ENCODE measurements at regions not wholly inside any gene's neighbourhood (a gene's known extent, or its start where the extent isn't known, plus 50 kb on each side); places are given as distances from the start of the nearest gene placed in this dataset.

DNA sequence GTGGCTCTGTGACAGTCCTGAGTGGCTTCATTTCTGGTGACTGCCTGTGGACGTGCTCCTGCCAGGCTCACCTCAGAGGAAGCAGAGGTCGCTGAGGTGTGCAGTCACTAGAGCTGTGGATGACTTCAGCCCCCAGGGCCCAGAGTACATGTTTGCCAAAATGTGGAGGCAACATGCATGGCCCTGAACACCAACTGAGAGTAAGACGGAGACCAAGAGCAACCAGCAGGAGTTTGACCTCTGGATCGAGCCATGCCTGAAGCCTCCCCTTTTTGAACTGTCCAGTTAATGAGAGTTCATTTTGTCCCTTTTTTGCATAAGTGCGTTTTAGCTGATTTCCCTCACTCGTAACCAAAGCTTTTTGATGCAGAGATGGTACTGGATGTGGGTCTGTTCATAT, 184.9 kb downstream of the RTP5 start:
- CTCF ChIA-PET = no interaction called here
- POLR2A ChIA-PET = no interaction called here
- no peak for DNase-seq (ENCODE audit: extremely low spot score)
- TF ChIP-seq, protein P1, sequence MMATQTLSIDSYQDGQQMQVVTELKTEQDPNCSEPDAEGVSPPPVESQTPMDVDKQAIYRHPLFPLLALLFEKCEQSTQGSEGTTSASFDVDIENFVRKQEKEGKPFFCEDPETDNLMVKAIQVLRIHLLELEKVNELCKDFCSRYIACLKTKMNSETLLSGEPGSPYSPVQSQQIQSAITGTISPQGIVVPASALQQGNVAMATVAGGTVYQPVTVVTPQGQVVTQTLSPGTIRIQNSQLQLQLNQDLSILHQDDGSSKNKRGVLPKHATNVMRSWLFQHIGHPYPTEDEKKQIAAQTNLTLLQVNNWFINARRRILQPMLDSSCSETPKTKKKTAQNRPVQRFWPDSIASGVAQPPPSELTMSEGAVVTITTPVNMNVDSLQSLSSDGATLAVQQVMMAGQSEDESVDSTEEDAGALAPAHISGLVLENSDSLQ (IDR thresholded peaks at IDR 0.05) = no peak
- TF ChIP-seq ZNF384 (IDR thresholded peaks at IDR 0.05) = no peak
- TF ChIP-seq SUZ12 (IDR thresholded peaks at IDR 0.05) = no peak
- TF ChIP-seq ARNT (IDR thresholded peaks at IDR 0.05) = no peak

DNA sequence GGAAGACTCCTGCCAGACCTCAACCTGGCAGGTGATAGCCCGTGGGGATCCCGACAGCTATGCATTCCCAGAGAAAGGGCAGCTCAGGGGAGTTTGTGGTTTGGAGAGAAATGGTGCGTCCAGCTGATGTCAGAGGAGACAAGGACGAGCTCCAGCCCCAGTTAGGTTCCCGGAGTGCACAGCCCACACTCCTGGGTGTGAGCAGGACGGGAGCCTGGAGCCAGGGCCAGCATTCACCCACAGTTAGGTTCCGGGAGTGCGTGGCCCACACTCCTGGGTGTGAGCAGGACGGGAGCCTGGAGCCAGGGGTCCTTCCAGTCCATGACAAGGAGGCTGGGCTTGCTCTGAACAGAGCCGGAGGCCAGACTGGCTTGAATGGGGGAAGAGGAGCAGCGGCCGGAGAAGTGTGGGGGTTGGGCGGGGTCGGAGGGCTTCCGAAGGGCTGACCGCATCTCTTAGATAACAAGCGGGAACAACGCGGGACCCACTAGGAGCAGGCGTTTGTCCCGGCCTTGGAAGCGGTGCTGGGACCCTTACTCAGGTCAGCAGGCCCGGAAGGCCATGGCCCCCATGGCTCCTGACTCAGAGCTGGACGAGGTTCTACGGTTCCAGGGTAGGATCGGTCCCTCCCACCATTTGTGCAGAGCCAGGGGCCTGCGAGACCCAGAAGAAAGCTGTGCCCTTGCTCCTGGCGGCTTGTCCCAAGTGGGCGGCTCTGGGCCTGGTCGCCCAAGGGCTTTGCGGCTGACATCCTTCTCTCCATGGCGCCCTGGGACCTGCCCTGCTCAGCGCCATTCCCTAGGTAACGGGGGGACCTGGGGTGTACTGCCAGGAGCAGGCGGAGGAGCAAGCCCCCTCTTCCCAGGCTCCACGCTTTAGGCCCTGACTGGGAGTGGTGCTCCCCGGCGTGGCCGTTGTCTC, 185.6 kb downstream of the RTP5 start:
- CTCF ChIA-PET = no interaction called here
- POLR2A ChIA-PET = no interaction called here
- no peak for TF ChIP-seq ELF4 (IDR thresholded peaks at IDR 0.05)
- TF ChIP-seq ZNF384 (IDR thresholded peaks at IDR 0.05) = no peak
- no peak for DNase-seq (ENCODE audit: extremely low spot score)

DNA sequence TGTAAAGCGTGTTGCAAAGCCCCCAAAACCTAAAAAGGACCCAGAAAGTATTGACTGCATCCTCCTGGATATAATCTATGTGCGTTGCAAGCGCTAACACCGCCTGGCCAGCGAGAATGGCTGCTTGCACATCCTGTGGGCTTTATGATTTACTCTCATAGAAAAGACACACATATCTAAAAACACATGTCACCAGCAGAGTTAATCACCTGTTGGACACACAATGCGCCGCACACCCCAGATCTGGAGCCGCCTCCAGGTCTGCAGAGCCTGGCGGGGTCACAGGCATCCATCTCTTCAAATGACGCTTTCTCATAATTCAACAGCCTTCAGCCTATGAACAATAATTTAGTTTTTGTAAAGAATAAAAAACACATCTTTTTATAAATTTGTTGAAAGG, 186.5 kb downstream of the RTP5 start:
- CTCF ChIA-PET = no interaction called here
- no peak for DNase-seq (ENCODE audit: extremely low spot score)
- POLR2A ChIA-PET = no interaction called here
- TF ChIP-seq HDGF (IDR thresholded peaks at IDR 0.05; ENCODE audit: borderline replicate concordance) (no peak), FOXM1 (IDR thresholded peaks at IDR 0.05; ENCODE audit: borderline replicate concordance) (no peak), TARDBP (IDR thresholded peaks at IDR 0.05) (no peak), FOXA1 (IDR thresholded peaks at IDR 0.05) (no peak), SUZ12 (IDR thresholded peaks at IDR 0.05) (no peak), ZNF384 (IDR thresholded peaks at IDR 0.05) (no peak), NFRKB (IDR thresholded peaks at IDR 0.05) (no peak), CTBP1 (IDR thresholded peaks at IDR 0.05; ENCODE audit: borderline replicate concordance) (no peak), SP1 (IDR thresholded peaks at IDR 0.05) (no peak), ARNT (IDR thresholded peaks at IDR 0.05) (no peak), FOXK2 (IDR thresholded peaks at IDR 0.05) (no peak), LEF1 (IDR thresholded peaks at IDR 0.05; ENCODE audit: borderline replicate concordance) (no peak), L3MBTL2 (conservative IDR thresholded peaks at IDR 0.05) (no peak), BHLHE40 (IDR thresholded peaks at IDR 0.05; ENCODE audit: borderline replicate concordance) (no peak), ELF4 (IDR thresholded peaks at IDR 0.05) (no peak)
- TF ChIP-seq, protein P1 (IDR thresholded peaks at IDR 0.05) = no peak

DNA sequence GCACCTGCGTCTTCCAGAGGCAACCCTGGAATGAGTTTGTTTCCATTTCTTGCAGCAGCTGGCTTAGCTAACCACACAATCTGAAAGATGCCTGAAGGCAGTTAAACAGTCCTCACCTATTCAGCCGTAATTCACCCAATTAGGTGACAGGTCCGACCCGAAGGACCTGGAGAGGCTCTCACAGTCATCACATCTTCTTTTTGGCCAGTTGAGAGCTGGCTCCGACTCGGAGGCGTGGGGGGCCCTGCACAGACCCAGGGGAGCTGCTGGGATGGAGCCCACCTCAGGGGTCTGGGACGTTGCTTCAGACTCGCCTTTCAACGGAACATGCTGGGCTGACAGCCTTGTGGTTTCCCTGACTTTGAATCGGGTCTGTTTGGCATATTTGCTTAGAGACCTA, 187.3 kb downstream of the RTP5 start:
- TF ChIP-seq L3MBTL2 (conservative IDR thresholded peaks at IDR 0.05) (no peak), LEF1 (IDR thresholded peaks at IDR 0.05; ENCODE audit: borderline replicate concordance) (no peak)
- no peak for DNase-seq (ENCODE audit: extremely low spot score)
- CTCF ChIA-PET = no interaction called here
- POLR2A ChIA-PET = no interaction called here

DNA sequence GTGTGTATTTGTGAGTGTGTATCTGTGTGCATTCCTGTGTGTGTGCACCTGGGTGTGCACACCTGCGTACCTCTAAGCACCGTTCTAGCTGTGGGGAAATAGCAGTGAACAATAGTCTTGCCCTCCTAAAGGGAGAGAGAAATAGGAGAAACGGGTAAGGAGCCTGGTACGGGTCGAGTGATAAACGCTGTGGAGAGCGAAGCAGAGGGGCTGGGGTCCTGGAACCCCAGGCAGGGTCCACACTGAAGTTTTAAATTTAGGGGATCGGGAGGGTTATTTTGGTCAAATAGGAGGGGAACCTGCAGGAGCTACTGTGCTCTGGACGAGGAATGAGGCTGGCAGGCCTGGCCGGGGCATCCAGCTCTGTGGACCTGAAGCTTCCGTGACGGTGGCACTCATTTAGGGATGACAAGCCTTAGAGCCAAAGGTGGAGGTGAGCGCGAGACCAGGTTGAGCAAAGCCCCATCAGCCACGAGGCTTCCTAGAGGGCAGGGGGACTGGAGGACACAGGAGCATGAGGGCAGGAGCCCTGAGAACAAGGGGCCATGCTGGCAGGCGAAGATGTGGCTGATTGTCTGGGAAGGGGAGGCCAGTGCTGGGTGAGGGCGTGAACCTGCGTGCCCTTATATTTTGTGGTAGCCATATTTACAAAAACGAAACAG, 188.0 kb downstream of the RTP5 start:
- ChIA-PET POLR2A (no interaction called here), CTCF (no interaction called here)
- TF ChIP-seq CTBP1 (IDR thresholded peaks at IDR 0.05; ENCODE audit: borderline replicate concordance) (no peak), FOXM1 (IDR thresholded peaks at IDR 0.05; ENCODE audit: borderline replicate concordance) (no peak), ARNT (IDR thresholded peaks at IDR 0.05) (no peak), L3MBTL2 (conservative IDR thresholded peaks at IDR 0.05) (no peak), SUZ12 (IDR thresholded peaks at IDR 0.05) (no peak), SP1 (IDR thresholded peaks at IDR 0.05) (no peak), BHLHE40 (IDR thresholded peaks at IDR 0.05; ENCODE audit: borderline replicate concordance) (no peak), LEF1 (IDR thresholded peaks at IDR 0.05; ENCODE audit: borderline replicate concordance) (no peak), HDGF (IDR thresholded peaks at IDR 0.05; ENCODE audit: borderline replicate concordance) (no peak)
- TF ChIP-seq, protein P1 (IDR thresholded peaks at IDR 0.05) = no peak
- no peak for DNase-seq (ENCODE audit: extremely low spot score)

DNA sequence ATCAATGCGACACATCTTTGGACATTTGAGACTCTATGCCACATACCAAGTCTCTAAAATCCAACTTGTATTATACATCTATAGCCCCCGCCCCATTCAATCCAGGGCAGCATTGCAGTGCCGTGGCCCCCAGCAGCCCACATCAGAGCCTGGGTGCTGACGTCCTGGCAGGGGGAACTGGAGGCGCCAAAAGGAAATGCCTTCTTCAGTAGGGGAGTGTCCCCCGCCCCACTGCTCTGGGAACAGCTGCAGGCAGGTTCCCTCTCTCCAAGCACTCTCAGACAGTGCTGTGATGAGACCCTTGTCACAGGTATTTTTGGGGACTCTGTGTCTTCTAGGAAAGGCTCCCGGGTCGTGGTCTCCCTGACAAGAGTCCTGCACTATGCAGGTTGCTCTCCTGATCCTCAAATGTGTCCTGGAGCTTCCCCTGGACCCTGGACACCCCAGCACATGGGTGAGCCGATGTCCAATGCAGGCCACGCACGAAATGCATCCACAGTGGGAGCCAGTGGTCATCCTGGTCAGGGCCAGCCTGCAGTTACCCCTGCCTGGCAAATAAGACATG, 188.7 kb downstream of the RTP5 start:
- TF ChIP-seq L3MBTL2 (conservative IDR thresholded peaks at IDR 0.05) (no peak), FOXA1 (IDR thresholded peaks at IDR 0.05) (no peak), SP1 (IDR thresholded peaks at IDR 0.05) (no peak)
- ChIA-PET POLR2A (no interaction called here), CTCF (no interaction called here)
- DNase-seq (ENCODE audit: extremely low spot score) = no peak

DNA sequence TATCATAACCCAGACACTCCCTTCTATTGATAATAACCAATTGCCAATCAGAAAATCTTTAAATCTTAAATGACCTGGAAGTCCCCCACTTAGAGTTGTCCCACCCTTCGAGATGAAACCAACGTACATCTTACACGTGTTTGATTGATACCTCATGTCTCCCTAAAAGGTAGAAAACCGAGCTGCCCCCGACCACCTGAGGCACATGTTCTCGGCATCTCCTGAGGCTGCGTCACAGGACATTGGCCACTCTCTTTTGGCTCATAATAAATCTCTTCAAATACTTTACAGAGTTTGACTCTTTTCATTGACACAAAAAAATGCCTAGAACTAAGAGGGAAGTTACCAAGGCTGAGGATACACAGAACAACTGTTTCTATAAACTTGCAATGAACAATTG, 190.0 kb downstream of the RTP5 start:
- ChIA-PET POLR2A (no interaction called here), CTCF (no interaction called here)
- TF ChIP-seq BHLHE40 (IDR thresholded peaks at IDR 0.05; ENCODE audit: borderline replicate concordance) (no peak), CTBP1 (IDR thresholded peaks at IDR 0.05; ENCODE audit: borderline replicate concordance) (no peak), TARDBP (IDR thresholded peaks at IDR 0.05) (no peak), SUZ12 (IDR thresholded peaks at IDR 0.05) (no peak), L3MBTL2 (conservative IDR thresholded peaks at IDR 0.05) (no peak), FOXM1 (IDR thresholded peaks at IDR 0.05; ENCODE audit: borderline replicate concordance) (no peak), FOXK2 (IDR thresholded peaks at IDR 0.05) (no peak), HDGF (IDR thresholded peaks at IDR 0.05; ENCODE audit: borderline replicate concordance) (no peak), SP1 (IDR thresholded peaks at IDR 0.05) (no peak), ELF4 (IDR thresholded peaks at IDR 0.05) (no peak), ZNF384 (IDR thresholded peaks at IDR 0.05) (no peak), FOXA1 (IDR thresholded peaks at IDR 0.05) (no peak), NFRKB (IDR thresholded peaks at IDR 0.05) (no peak)
- DNase-seq (ENCODE audit: extremely low spot score) = no peak

All from HEK293T (cell line).